Heart right ventricle (tissue), 16 donors: ENCODE measurements at regions not wholly inside any gene's neighbourhood (a gene's known extent, or its start where the extent isn't known, plus 50 kb on each side); places are given as distances from the start of the nearest gene placed in this dataset.

ENCODE experiments used
- ATAC-seq, 8 donors: fragments of 200-7000 bp; cut with Tn5 transposase; one replicate each; pipeline ENCODE4 v1.9.1; 2020; ENCODE audit warnings: mild to moderate bottlenecking in 8 of 8, moderate library complexity in 8 of 8, moderate number of reproducible peaks in 1 of 8
- DNase-seq, 2 donors: peaks; one replicate each; pipeline ENCODE4 v3.0.0-alpha.2; 2020
- H3K27ac ChIP-seq, 10 donors: fragments of 200-600 bp; sonication (generic) in 2 of 10; one replicate each; pipeline versions ENCODE4 v1.5.0 to v1.8.0; 2020 to 2022; ENCODE audit warnings: mild to moderate bottlenecking in 3 of 10
- H3K27me3 ChIP-seq, 7 donors: fragments of 200-600 bp; one replicate each; pipeline ENCODE4 v1.8.0; 2021 to 2022; ENCODE audit warnings: mild to moderate bottlenecking in 2 of 7
- H3K36me3 ChIP-seq, 9 donors: fragments of 200-600 bp; sonication (generic) in 1 of 9; one replicate each; pipeline versions ENCODE4 v1.5.0 to v1.8.0; 2020 to 2022; ENCODE audit warnings: mild to moderate bottlenecking in 2 of 9
- H3K4me1 ChIP-seq, 9 donors: fragments of 200-600 bp; sonication (generic) in 1 of 9; one replicate each; pipeline versions ENCODE4 v1.5.0 to v1.8.0; 2020 to 2022; ENCODE audit warnings: mild to moderate bottlenecking in 4 of 9
- H3K4me3 ChIP-seq, 10 donors: fragments of 200-600 bp; sonication (generic) in 2 of 10; one replicate each; pipeline versions ENCODE4 v1.5.0 to v1.8.0; 2020 to 2022; ENCODE audit warnings: mild to moderate bottlenecking in 7 of 10, moderate library complexity in 2 of 10
- H3K9me3 ChIP-seq, 11 donors: fragments of 200-600 bp in 10 of 11; sonication (generic) in 2 of 11; one replicate each; pipeline versions ENCODE4 v1.5.0 to v1.8.0; 2013 to 2022; ENCODE audit warnings: mild to moderate bottlenecking in 2 of 11, control low read depth in 1 of 11, moderate library complexity in 1 of 11
- WGBS, 2 donors: extraction: QIAGEN DNeasy Blood & Tissue Kit; methylation state at CpG; one replicate each; pipeline ENCODE4 v1.1.7; 2013; ENCODE audit warnings: inconsistent platforms in 1 of 2; 5-methylcytosine and 5-hydroxymethylcytosine counted together
- intact Hi-C, 10 donors: fragments of 100-400 bp; cut with DNase I; formaldehyde crosslinking; loops; one replicate each; pipeline versions ENCODE4 v1.11.1 to v1.14.2; 2022
- TF ChIP-seq, protein P1 (sequence below), 9 donors: fragments of 200-600 bp; sonication (generic) in 2 of 9; IDR thresholded peaks; one replicate each; pipeline versions ENCODE4 v1.5.0 to v1.8.0; 2021 to 2022; ENCODE audit warnings: antibody characterized with exemption in 9 of 9, mild to moderate bottlenecking in 5 of 9, moderate library complexity in 1 of 9
- donor health status: Arrhythmogenic right ventricular cardiomyopathy.
- donor health status: ischemic (EF 13 %, LVEDD 7.1; RV severe dilation, severe dysfunction).
- donor health status: healthy with polysubstance abuse.
- donor health status: DM: no; HTN: yes; CAD: no.
- donor health status: DM: no; HTN: no; CAD: no.
- donor health status: ischemic (EF 25% LVEDD 6.9; RV normal size, moderate dysfunction).
- donor health status: ischemic (EF 25% LVEDD 5.7; RV mildly dilated, moderate dysfunction).
- donor health status: healthy.
- donor health status: DM: yes; HTN: yes; CAD: no.
- donor health status: Ischemic cardiomyopathy.
- donor health status: ischemic (EF 35%, LVEDD 5.7; RV mildly dilated, moderate dysfunction).
- donor health status: nonischemic (EF 11% LVEDD 7.7; RV severe dilation, severe dysfunction).
- donor health status: DM: yes; HTN: yes; CAD: no.
- donor health status: PGD.
- donor health status: ischemic (EF 29% LVEDD 5.4; RV normal size, mild dysfunction).
- donor health status: nonischemic (EF 23%, LVEDD 6.1; RV moderate dilation, normal function).

DNA sequence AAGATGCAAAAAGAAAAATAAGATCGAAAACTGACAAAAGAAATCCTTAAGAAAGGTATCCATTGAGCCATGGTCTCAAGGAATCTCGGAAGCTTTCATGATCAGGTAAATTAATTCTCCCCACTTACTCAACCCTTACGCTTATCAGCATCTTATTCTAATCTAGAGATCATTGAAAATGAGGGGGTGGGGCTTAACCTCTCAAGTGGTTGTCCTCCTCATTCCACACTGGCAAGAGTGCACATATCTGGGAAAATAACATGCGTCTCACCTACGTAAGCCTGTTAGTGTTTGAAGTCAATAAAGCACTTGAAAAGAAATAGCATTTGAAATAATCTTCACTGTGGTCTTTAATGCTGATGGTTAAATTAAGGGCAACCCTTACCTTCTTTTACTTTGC lies 82.5 kb upstream of the NEUROD1 start:
- 88 to 99% methylated on average over 5 of the region's 5 CpGs for WGBS, 2 donors
- no peak for ATAC-seq

DNA sequence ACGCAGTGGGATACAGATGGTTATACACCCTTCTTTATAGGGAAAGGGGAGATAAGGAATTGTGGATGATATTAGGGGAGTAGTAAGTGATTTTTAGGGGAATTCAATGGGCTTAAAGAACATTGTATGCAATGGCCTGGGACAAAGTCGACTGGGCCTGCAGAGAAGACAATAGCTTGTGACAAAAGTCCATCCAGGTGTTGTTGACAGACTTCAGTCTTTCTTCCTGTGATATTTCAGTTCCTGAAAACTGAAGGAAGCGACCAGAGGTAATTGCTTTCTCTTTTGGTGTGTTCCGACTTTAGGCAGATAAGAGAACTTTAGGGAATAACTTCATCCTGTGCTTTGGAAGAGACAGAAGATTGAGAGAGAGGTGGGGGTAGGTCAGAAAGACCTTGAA lies 83.1 kb upstream of the NEUROD1 start:
- Histone ChIP-seq H3K4me3 (no peak overlapping the region), H3K27me3 (no peaks in the 10 kb centered on the region), H3K27ac (no peak overlapping the region), H3K4me1 (peaks cover 0 to 3% (median 0%) of the 10 kb centered on the region in 9 donors), H3K36me3 (no peaks in the 10 kb centered on the region), H3K9me3 (peaks cover 0 to 16% (median 0%) of the 10 kb centered on the region in 11 donors)
- no peak for DNase-seq
- TF ChIP-seq, protein P1, sequence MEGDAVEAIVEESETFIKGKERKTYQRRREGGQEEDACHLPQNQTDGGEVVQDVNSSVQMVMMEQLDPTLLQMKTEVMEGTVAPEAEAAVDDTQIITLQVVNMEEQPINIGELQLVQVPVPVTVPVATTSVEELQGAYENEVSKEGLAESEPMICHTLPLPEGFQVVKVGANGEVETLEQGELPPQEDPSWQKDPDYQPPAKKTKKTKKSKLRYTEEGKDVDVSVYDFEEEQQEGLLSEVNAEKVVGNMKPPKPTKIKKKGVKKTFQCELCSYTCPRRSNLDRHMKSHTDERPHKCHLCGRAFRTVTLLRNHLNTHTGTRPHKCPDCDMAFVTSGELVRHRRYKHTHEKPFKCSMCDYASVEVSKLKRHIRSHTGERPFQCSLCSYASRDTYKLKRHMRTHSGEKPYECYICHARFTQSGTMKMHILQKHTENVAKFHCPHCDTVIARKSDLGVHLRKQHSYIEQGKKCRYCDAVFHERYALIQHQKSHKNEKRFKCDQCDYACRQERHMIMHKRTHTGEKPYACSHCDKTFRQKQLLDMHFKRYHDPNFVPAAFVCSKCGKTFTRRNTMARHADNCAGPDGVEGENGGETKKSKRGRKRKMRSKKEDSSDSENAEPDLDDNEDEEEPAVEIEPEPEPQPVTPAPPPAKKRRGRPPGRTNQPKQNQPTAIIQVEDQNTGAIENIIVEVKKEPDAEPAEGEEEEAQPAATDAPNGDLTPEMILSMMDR (IDR thresholded peaks at IDR 0.05) = no peak
- intact Hi-C loops = no loop called here
- 62 to 73% methylated on average over 4 of the region's 4 CpGs for whole genome bisulfite sequencing, 2 donors
- no peak for ATAC-seq

More for the DNA sequence above, 82.5 kb upstream of the NEUROD1 start:
- Histone ChIP-seq H3K9me3 (peaks cover 0 to 11% (median 0%) of the 10 kb centered on the region in 11 donors), H3K4me3 (no peak overlapping the region), H3K4me1 (peaks cover 0 to 3% (median 0%) of the 10 kb centered on the region in 9 donors), H3K36me3 (no peaks in the 10 kb centered on the region), H3K27me3 (no peaks in the 10 kb centered on the region), H3K27ac (no peak overlapping the region)
- TF ChIP-seq, protein P1 (IDR thresholded peaks at IDR 0.05) = no peak
- intact Hi-C loops = no loop called here
- DNase-seq = no peak

DNA sequence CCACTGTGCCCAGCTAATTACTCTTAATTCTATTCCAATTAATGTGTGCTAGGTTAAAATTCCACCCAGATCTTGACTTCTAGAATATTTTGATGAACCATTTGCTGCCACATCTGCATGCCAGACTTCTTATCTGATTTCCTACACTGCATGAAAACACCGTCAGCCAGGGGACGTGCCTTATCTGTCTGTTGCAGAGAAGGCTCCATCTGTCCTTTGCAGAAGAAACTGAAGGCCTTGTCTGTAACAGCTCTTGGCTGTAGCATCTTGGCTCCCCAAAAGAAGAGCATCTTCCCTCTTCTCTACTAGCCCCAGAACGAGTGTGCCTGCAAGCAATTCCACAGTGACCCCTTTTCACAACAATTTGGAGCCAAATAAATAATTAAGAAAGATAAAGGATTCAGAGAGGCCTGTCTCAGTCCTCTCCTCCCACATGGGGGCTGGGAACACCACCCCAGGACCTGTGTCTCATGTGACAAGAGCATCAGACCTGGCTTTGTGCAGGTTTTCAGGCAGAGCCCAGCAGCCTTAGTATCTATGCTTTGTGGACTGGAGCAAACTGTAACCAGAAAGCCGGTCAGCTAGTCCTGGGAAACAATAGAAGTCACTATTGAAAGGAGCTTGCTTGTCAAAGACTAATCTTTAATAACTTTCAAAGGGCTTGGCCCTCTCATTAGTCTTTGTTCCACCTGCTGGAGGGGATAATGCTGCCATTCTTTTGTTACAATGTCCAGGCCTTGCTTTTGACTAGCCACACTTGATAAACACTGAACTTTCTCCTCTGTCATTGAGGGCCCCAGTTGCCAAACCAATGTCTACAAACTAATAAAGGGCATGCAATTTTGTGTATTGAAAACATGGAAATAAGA lies 84.0 kb upstream of the NEUROD1 start:
- H3K27me3 ChIP-seq = no peaks in the 10 kb centered on the region
- H3K4me3 ChIP-seq = no peak overlapping the region
- no peak overlapping the region for H3K27ac ChIP-seq
- TF ChIP-seq, protein P1 (IDR thresholded peaks at IDR 0.05) = no peak
- WGBS, 2 donors = 54 to 56% methylated on average over 4 of the region's 4 CpGs
- H3K4me1 ChIP-seq = peaks cover 0 to 3% (median 0%) of the 10 kb centered on the region in 9 donors
- ATAC-seq (no peak), DNase-seq (no peak)
- no peaks in the 10 kb centered on the region for H3K36me3 ChIP-seq
- H3K9me3 ChIP-seq = peaks cover 0 to 16% (median 0%) of the 10 kb centered on the region in 11 donors
- intact Hi-C loops = no loop called here

DNA sequence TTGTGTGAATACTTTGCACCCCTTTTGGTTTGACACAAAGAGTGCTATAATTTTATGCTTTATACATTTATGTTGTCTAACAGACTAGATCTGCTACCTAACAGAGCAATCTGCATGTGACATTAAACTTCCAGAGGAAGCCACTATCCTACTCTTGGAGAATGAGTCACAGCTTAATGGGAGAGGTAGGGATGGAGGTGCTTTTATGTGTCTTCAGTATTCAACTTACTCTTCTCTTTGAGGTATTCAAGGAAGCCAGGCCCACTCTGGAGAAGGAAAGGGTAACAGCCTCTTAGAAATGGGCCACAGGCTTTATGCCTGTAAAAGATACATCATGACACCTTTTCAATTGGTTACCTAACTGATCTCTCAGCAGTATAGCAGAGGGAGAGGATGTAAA lies 85.8 kb upstream of the NEUROD1 start:
- Histone ChIP-seq H3K27ac (no peak overlapping the region), H3K4me1 (peaks cover 0 to 3% (median 0%) of the 10 kb centered on the region in 9 donors), H3K4me3 (no peak overlapping the region), H3K27me3 (no peaks in the 10 kb centered on the region), H3K36me3 (no peaks in the 10 kb centered on the region), H3K9me3 (peaks cover 0 to 16% (median 0%) of the 10 kb centered on the region in 11 donors)
- TF ChIP-seq, protein P1 (IDR thresholded peaks at IDR 0.05) = no peak
- ATAC-seq (no peak), DNase-seq (no peak)
- intact Hi-C loops = no loop called here
